ENCODE measurements at regions not wholly inside any gene's neighbourhood (a gene's known extent, or its start where the extent isn't known, plus 50 kb on each side); places are given as distances from the start of the nearest gene placed in this dataset.

GRCh38 chr18:78126536-78126935 is 853.1 kb upstream of the SALL3 start:
- 63 to 68% methylated on average over 21 of the region's 21 CpGs for WGBS, 2 donors
- no peak for ATAC-seq (ENCODE audit: low FRiP score)
- intact Hi-C loops (cut with DNase I), result no loop called here

GRCh38 chr18:78127041-78127440 is 852.6 kb upstream of the SALL3 start:
- Histone ChIP-seq H3K27me3 (ENCODE audit: control insufficient read depth in 1 of 2, insufficient read depth in 2 of 2, low read length in 1 of 2) (no peaks in the 10 kb centered on the region), H3K27ac (ENCODE audit: low read depth in 1 of 2, low read length in 2 of 2) (no peak overlapping the region), H3K9me3 (ENCODE audit: control insufficient read depth, low read length) (peaks cover 3% of the 10 kb centered on the region), H3K4me1 (ENCODE audit: control insufficient read depth in 1 of 2, insufficient read depth in 2 of 2, low read length in 2 of 2) (no peaks in the 10 kb centered on the region), H3K36me3 (ENCODE audit: control insufficient read depth in 1 of 2, insufficient read depth in 2 of 2, low read length in 1 of 2) (no peaks in the 10 kb centered on the region), H3K4me3 (ENCODE audit: low read length in 2 of 2) (no peak overlapping the region)
- ATAC-seq (ENCODE audit: low FRiP score) (no peak), DNase-seq (no peak)
- intact Hi-C loops (cut with DNase I), result no loop called here
- WGBS, 2 donors, result 87 to 88% methylated on average over 19 to 20 of the region's 20 CpGs

More at GRCh38 chr18:78126536-78126935, 853.1 kb upstream of the SALL3 start:
- DNase-seq, result no peak
- H3K36me3 ChIP-seq (ENCODE audit: control insufficient read depth in 1 of 2, insufficient read depth in 2 of 2, low read length in 1 of 2), result no peaks in the 10 kb centered on the region
- no peak overlapping the region for H3K4me3 ChIP-seq (ENCODE audit: low read length in 2 of 2)
- no peaks in the 10 kb centered on the region for H3K27me3 ChIP-seq (ENCODE audit: control insufficient read depth in 1 of 2, insufficient read depth in 2 of 2, low read length in 1 of 2)
- H3K4me1 ChIP-seq (ENCODE audit: control insufficient read depth in 1 of 2, insufficient read depth in 2 of 2, low read length in 2 of 2), result no peaks in the 10 kb centered on the region
- H3K27ac ChIP-seq (ENCODE audit: low read depth in 1 of 2, low read length in 2 of 2), result no peak overlapping the region
- H3K9me3 ChIP-seq (ENCODE audit: control insufficient read depth, low read length), result peaks cover 3% of the 10 kb centered on the region

GRCh38 chr18:78128004-78128403 is 851.6 kb upstream of the SALL3 start:
- Histone ChIP-seq H3K36me3 (ENCODE audit: control insufficient read depth in 1 of 2, insufficient read depth in 2 of 2, low read length in 1 of 2) (no peaks in the 10 kb centered on the region), H3K27me3 (ENCODE audit: control insufficient read depth in 1 of 2, insufficient read depth in 2 of 2, low read length in 1 of 2) (no peaks in the 10 kb centered on the region), H3K4me1 (ENCODE audit: control insufficient read depth in 1 of 2, insufficient read depth in 2 of 2, low read length in 2 of 2) (no peaks in the 10 kb centered on the region), H3K27ac (ENCODE audit: low read depth in 1 of 2, low read length in 2 of 2) (no peak overlapping the region), H3K4me3 (ENCODE audit: low read length in 2 of 2) (no peak overlapping the region), H3K9me3 (ENCODE audit: control insufficient read depth, low read length) (peaks cover 3% of the 10 kb centered on the region)
- intact Hi-C loops (cut with DNase I), result no loop called here
- no peak for ATAC-seq (ENCODE audit: low FRiP score)
- whole genome bisulfite sequencing, 2 donors, result 76 to 79% methylated on average over 8 of the region's 8 CpGs
- no peak for DNase-seq

- Histone ChIP-seq H3K36me3 (ENCODE audit: control insufficient read depth in 1 of 2, insufficient read depth in 2 of 2, low read length in 1 of 2) (no peaks in the 10 kb centered on the region), H3K27me3 (ENCODE audit: control insufficient read depth in 1 of 2, insufficient read depth in 2 of 2, low read length in 1 of 2) (no peaks in the 10 kb centered on the region), H3K4me3 (ENCODE audit: low read length in 2 of 2) (no peak overlapping the region), H3K9me3 (ENCODE audit: control insufficient read depth, low read length) (peaks cover 3% of the 10 kb centered on the region), H3K4me1 (ENCODE audit: control insufficient read depth in 1 of 2, insufficient read depth in 2 of 2, low read length in 2 of 2) (no peaks in the 10 kb centered on the region), H3K27ac (ENCODE audit: low read depth in 1 of 2, low read length in 2 of 2) (no peak overlapping the region)
- intact Hi-C loops (cut with DNase I), result no loop called here
- DNase-seq, result no peak
- no peak for ATAC-seq (ENCODE audit: low FRiP score)
- WGBS, 2 donors, result 55 to 68% methylated on average over 8 of the region's 8 CpGs
These were observed 850.4 kb upstream of the SALL3 start for GRCh38 chr18:78129260-78129659.

- Histone ChIP-seq H3K27me3 (ENCODE audit: control insufficient read depth in 1 of 2, insufficient read depth in 2 of 2, low read length in 1 of 2) (no peaks in the 10 kb centered on the region), H3K27ac (ENCODE audit: low read depth in 1 of 2, low read length in 2 of 2) (no peak overlapping the region), H3K4me3 (ENCODE audit: low read length in 2 of 2) (no peak overlapping the region), H3K9me3 (ENCODE audit: control insufficient read depth, low read length) (peaks cover 2% of the 10 kb centered on the region), H3K36me3 (ENCODE audit: control insufficient read depth in 1 of 2, insufficient read depth in 2 of 2, low read length in 1 of 2) (no peaks in the 10 kb centered on the region), H3K4me1 (ENCODE audit: control insufficient read depth in 1 of 2, insufficient read depth in 2 of 2, low read length in 2 of 2) (no peaks in the 10 kb centered on the region)
- DNase-seq, result no peak
- intact Hi-C loops (cut with DNase I), result no loop called here
- WGBS, 2 donors, result 51 to 53% methylated on average over 12 of the region's 12 CpGs
- ATAC-seq (ENCODE audit: low FRiP score), result no peak
These were observed 849.1 kb upstream of the SALL3 start for GRCh38 chr18:78130232-78131195.

- Histone ChIP-seq H3K27me3 (ENCODE audit: control insufficient read depth in 1 of 2, insufficient read depth in 2 of 2, low read length in 1 of 2) (no peaks in the 10 kb centered on the region), H3K27ac (ENCODE audit: low read depth in 1 of 2, low read length in 2 of 2) (no peak overlapping the region), H3K9me3 (ENCODE audit: control insufficient read depth, low read length) (no peaks in the 10 kb centered on the region), H3K4me3 (ENCODE audit: low read length in 2 of 2) (no peak overlapping the region), H3K36me3 (ENCODE audit: control insufficient read depth in 1 of 2, insufficient read depth in 2 of 2, low read length in 1 of 2) (no peaks in the 10 kb centered on the region), H3K4me1 (ENCODE audit: control insufficient read depth in 1 of 2, insufficient read depth in 2 of 2, low read length in 2 of 2) (no peaks in the 10 kb centered on the region)
- 77 to 82% methylated on average over 7 of the region's 7 CpGs for WGBS, 2 donors
- intact Hi-C loops (cut with DNase I), result no loop called here
- ATAC-seq (ENCODE audit: low FRiP score) (no peak), DNase-seq (no peak)
These were observed 845.9 kb upstream of the SALL3 start for GRCh38 chr18:78133729-78134128.

- intact Hi-C loops (cut with DNase I), result no loop called here
- WGBS, 2 donors, result 75 to 80% methylated on average over 6 of the region's 6 CpGs
These were observed 842.6 kb upstream of the SALL3 start for GRCh38 chr18:78136986-78137385.

GRCh38 chr18:78138983-78139496 is 840.6 kb upstream of the SALL3 start:
- Histone ChIP-seq H3K9me3 (ENCODE audit: control insufficient read depth, low read length) (no peaks in the 10 kb centered on the region), H3K36me3 (ENCODE audit: control insufficient read depth in 1 of 2, insufficient read depth in 2 of 2, low read length in 1 of 2) (no peaks in the 10 kb centered on the region), H3K27me3 (ENCODE audit: control insufficient read depth in 1 of 2, insufficient read depth in 2 of 2, low read length in 1 of 2) (no peaks in the 10 kb centered on the region), H3K4me1 (ENCODE audit: control insufficient read depth in 1 of 2, insufficient read depth in 2 of 2, low read length in 2 of 2) (no peaks in the 10 kb centered on the region), H3K4me3 (ENCODE audit: low read length in 2 of 2) (no peak overlapping the region), H3K27ac (ENCODE audit: low read depth in 1 of 2, low read length in 2 of 2) (no peak overlapping the region)
- ATAC-seq (ENCODE audit: low FRiP score) (no peak), DNase-seq (no peak)
- intact Hi-C loops (cut with DNase I), result no loop called here
- WGBS, 2 donors, result 26 to 30% methylated on average over 11 of the region's 11 CpGs

More at GRCh38 chr18:78136986-78137385, 842.6 kb upstream of the SALL3 start:
- Histone ChIP-seq H3K27ac (ENCODE audit: low read depth in 1 of 2, low read length in 2 of 2) (no peak overlapping the region), H3K36me3 (ENCODE audit: control insufficient read depth in 1 of 2, insufficient read depth in 2 of 2, low read length in 1 of 2) (no peaks in the 10 kb centered on the region), H3K27me3 (ENCODE audit: control insufficient read depth in 1 of 2, insufficient read depth in 2 of 2, low read length in 1 of 2) (no peaks in the 10 kb centered on the region), H3K9me3 (ENCODE audit: control insufficient read depth, low read length) (no peaks in the 10 kb centered on the region), H3K4me3 (ENCODE audit: low read length in 2 of 2) (no peak overlapping the region), H3K4me1 (ENCODE audit: control insufficient read depth in 1 of 2, insufficient read depth in 2 of 2, low read length in 2 of 2) (no peaks in the 10 kb centered on the region)
- DNase-seq (no peak), ATAC-seq (ENCODE audit: low FRiP score) (no peak)

- Histone ChIP-seq H3K4me3 (ENCODE audit: low read length in 2 of 2) (no peak overlapping the region), H3K4me1 (ENCODE audit: control insufficient read depth in 1 of 2, insufficient read depth in 2 of 2, low read length in 2 of 2) (no peaks in the 10 kb centered on the region), H3K36me3 (ENCODE audit: control insufficient read depth in 1 of 2, insufficient read depth in 2 of 2, low read length in 1 of 2) (no peaks in the 10 kb centered on the region), H3K9me3 (ENCODE audit: control insufficient read depth, low read length) (no peaks in the 10 kb centered on the region), H3K27ac (ENCODE audit: low read depth in 1 of 2, low read length in 2 of 2) (no peak overlapping the region), H3K27me3 (ENCODE audit: control insufficient read depth in 1 of 2, insufficient read depth in 2 of 2, low read length in 1 of 2) (no peaks in the 10 kb centered on the region)
- DNase-seq (no peak), ATAC-seq (ENCODE audit: low FRiP score) (no peak)
- WGBS, 2 donors, result 85 to 87% methylated on average over 9 of the region's 9 CpGs
- intact Hi-C loops (cut with DNase I), result no loop called here
These were observed 839.3 kb upstream of the SALL3 start for GRCh38 chr18:78140294-78140693.

Measured in aorta (tissue), 5 donors.